ENCODE measurements at regions not wholly inside any gene's neighbourhood (a gene's known extent, or its start where the extent isn't known, plus 50 kb on each side); places are given as distances from the start of the nearest gene placed in this dataset.
"Not testable (repeated sequence)": the region's sequence is repeated elsewhere in the genome, so short reads cannot be mapped to it uniquely, and the experiment has no call there.

- Mint-ChIP-seq H3K9me3 (ENCODE audit: low read depth) (peaks cover 3% of the 10 kb centered on the region), H3K27me3 (no peaks in the 10 kb centered on the region), H3K36me3 (no peaks in the 10 kb centered on the region), H3K4me3 (no peak overlapping the region), H3K4me1 (no peaks in the 10 kb centered on the region), H3K27ac (no peak overlapping the region)
- DNase-seq (no peak), ATAC-seq (no peak)
- CTCF ChIA-PET = no interaction called here
These were observed 2709.8 kb downstream of the PCDH7 start for GRCh38 chr4:33429971-33430370.

- H3K4me3 Mint-ChIP-seq = no peak overlapping the region
- H3K27ac Mint-ChIP-seq = no peak overlapping the region
- DNase-seq (no peak), ATAC-seq (no peak)
- CTCF ChIA-PET = no interaction called here
- H3K27me3 Mint-ChIP-seq = no peaks in the 10 kb centered on the region
- H3K36me3 Mint-ChIP-seq = no peaks in the 10 kb centered on the region
- H3K9me3 Mint-ChIP-seq (ENCODE audit: low read depth) = peaks cover 5% of the 10 kb centered on the region
- no peaks in the 10 kb centered on the region for H3K4me1 Mint-ChIP-seq
These were observed 2717.2 kb downstream of the PCDH7 start for GRCh38 chr4:33437406-33437805.

GRCh38 chr4:33446953-33447352, 2726.8 kb downstream of the PCDH7 start:
- Mint-ChIP-seq H3K27me3 (no peaks in the 10 kb centered on the region), H3K36me3 (no peaks in the 10 kb centered on the region), H3K27ac (no peak overlapping the region), H3K9me3 (ENCODE audit: low read depth) (peaks cover 10% of the 10 kb centered on the region), H3K4me3 (no peak overlapping the region), H3K4me1 (no peaks in the 10 kb centered on the region)
- DNase-seq = no peak
- CTCF ChIA-PET = no interaction called here
- no peak for ATAC-seq

GRCh38 chr4:33448948-33449347, 2728.8 kb downstream of the PCDH7 start:
- no peak overlapping the region for H3K4me3 Mint-ChIP-seq
- CTCF ChIA-PET = no interaction called here
- peaks cover 13% of the 10 kb centered on the region for H3K9me3 Mint-ChIP-seq (ENCODE audit: low read depth)
- DNase-seq (no peak), ATAC-seq (no peak)
- H3K27me3 Mint-ChIP-seq = no peaks in the 10 kb centered on the region
- no peaks in the 10 kb centered on the region for H3K36me3 Mint-ChIP-seq
- H3K27ac Mint-ChIP-seq = no peak overlapping the region
- no peaks in the 10 kb centered on the region for H3K4me1 Mint-ChIP-seq

- no peak for ATAC-seq
- no peak for DNase-seq
- no peaks in the 10 kb centered on the region for H3K27me3 Mint-ChIP-seq
- peaks cover 14% of the 10 kb centered on the region for H3K9me3 Mint-ChIP-seq (ENCODE audit: low read depth)
- no peak overlapping the region for H3K4me3 Mint-ChIP-seq
- H3K36me3 Mint-ChIP-seq = no peaks in the 10 kb centered on the region
- no peaks in the 10 kb centered on the region for H3K4me1 Mint-ChIP-seq
- CTCF ChIA-PET = no interaction called here
- no peak overlapping the region for H3K27ac Mint-ChIP-seq
These were observed 2733.3 kb downstream of the PCDH7 start for GRCh38 chr4:33453436-33453835.

- H3K9me3 Mint-ChIP-seq (ENCODE audit: low read depth) = peaks cover 14% of the 10 kb centered on the region
- H3K27ac Mint-ChIP-seq = no peak overlapping the region
- no peak overlapping the region for H3K4me3 Mint-ChIP-seq
- CTCF ChIA-PET = no interaction called here
- H3K36me3 Mint-ChIP-seq = no peaks in the 10 kb centered on the region
- no peaks in the 10 kb centered on the region for H3K4me1 Mint-ChIP-seq
- H3K27me3 Mint-ChIP-seq = no peaks in the 10 kb centered on the region
- no peak for DNase-seq
- ATAC-seq = no peak
These were observed 2733.7 kb downstream of the PCDH7 start for GRCh38 chr4:33453916-33454315.

- CTCF ChIA-PET = no interaction called here
- Mint-ChIP-seq H3K27me3 (no peaks in the 10 kb centered on the region), H3K9me3 (ENCODE audit: low read depth) (peaks cover 15% of the 10 kb centered on the region), H3K4me1 (no peaks in the 10 kb centered on the region), H3K27ac (no peak overlapping the region), H3K4me3 (no peak overlapping the region), H3K36me3 (no peaks in the 10 kb centered on the region)
- DNase-seq (no peak), ATAC-seq (no peak)
These were observed 2745.4 kb downstream of the PCDH7 start for GRCh38 chr4:33465565-33465964.

- CTCF ChIA-PET = no interaction called here
- Mint-ChIP-seq H3K36me3 (no peaks in the 10 kb centered on the region), H3K27ac (no peak overlapping the region), H3K4me3 (no peak overlapping the region), H3K9me3 (ENCODE audit: low read depth) (peaks cover 15% of the 10 kb centered on the region), H3K4me1 (no peaks in the 10 kb centered on the region), H3K27me3 (no peaks in the 10 kb centered on the region)
- DNase-seq (no peak), ATAC-seq (no peak)
These were observed 2747.1 kb downstream of the PCDH7 start for GRCh38 chr4:33467291-33467690.

- no peaks in the 10 kb centered on the region for H3K27me3 Mint-ChIP-seq
- H3K36me3 Mint-ChIP-seq = no peaks in the 10 kb centered on the region
- peaks cover 10% of the 10 kb centered on the region for H3K9me3 Mint-ChIP-seq (ENCODE audit: low read depth)
- H3K4me3 Mint-ChIP-seq = no peak overlapping the region
- CTCF ChIA-PET = no interaction called here
- no peak for ATAC-seq
- no peaks in the 10 kb centered on the region for H3K4me1 Mint-ChIP-seq
- no peak for DNase-seq
- no peak overlapping the region for H3K27ac Mint-ChIP-seq
These were observed 2750.6 kb downstream of the PCDH7 start for GRCh38 chr4:33470805-33471204.

- no peaks in the 10 kb centered on the region for H3K27me3 Mint-ChIP-seq
- no peaks in the 10 kb centered on the region for H3K4me1 Mint-ChIP-seq
- ATAC-seq (no peak), DNase-seq (no peak)
- no peak overlapping the region for H3K27ac Mint-ChIP-seq
- H3K9me3 Mint-ChIP-seq (ENCODE audit: low read depth) = peaks cover 3% of the 10 kb centered on the region
- H3K36me3 Mint-ChIP-seq = no peaks in the 10 kb centered on the region
- no peak overlapping the region for H3K4me3 Mint-ChIP-seq
- CTCF ChIA-PET = no interaction called here
These were observed 2757.5 kb downstream of the PCDH7 start for GRCh38 chr4:33477715-33478114.

GRCh38 chr4:33482773-33483172, 2761.5 kb downstream of the ARAP2 start:
- Mint-ChIP-seq H3K4me1 (no peaks in the 10 kb centered on the region), H3K9me3 (ENCODE audit: low read depth) (peaks cover 5% of the 10 kb centered on the region), H3K27me3 (no peaks in the 10 kb centered on the region), H3K4me3 (no peak overlapping the region), H3K27ac (no peak overlapping the region), H3K36me3 (no peaks in the 10 kb centered on the region)
- ATAC-seq (no peak), DNase-seq (no peak)
- CTCF ChIA-PET = no interaction called here

GRCh38 chr4:33485111-33485510, 2759.2 kb downstream of the ARAP2 start:
- Mint-ChIP-seq H3K27ac (no peak overlapping the region), H3K4me1 (no peaks in the 10 kb centered on the region), H3K27me3 (no peaks in the 10 kb centered on the region), H3K4me3 (no peak overlapping the region), H3K9me3 (ENCODE audit: low read depth) (peaks cover 8% of the 10 kb centered on the region), H3K36me3 (no peaks in the 10 kb centered on the region)
- no peak for ATAC-seq
- CTCF ChIA-PET = no interaction called here
- no peak for DNase-seq

- CTCF ChIA-PET = no interaction called here
- ATAC-seq (no peak), DNase-seq (no peak)
- Mint-ChIP-seq H3K36me3 (no peaks in the 10 kb centered on the region), H3K4me3 (no peak overlapping the region), H3K27ac (no peak overlapping the region), H3K4me1 (no peaks in the 10 kb centered on the region), H3K27me3 (no peaks in the 10 kb centered on the region), H3K9me3 (ENCODE audit: low read depth) (peaks cover 4% of the 10 kb centered on the region)
These were observed 2751.1 kb downstream of the ARAP2 start for GRCh38 chr4:33493231-33493630.

GRCh38 chr4:33494150-33494549, 2750.2 kb downstream of the ARAP2 start:
- Mint-ChIP-seq H3K4me1 (no peaks in the 10 kb centered on the region), H3K27me3 (no peaks in the 10 kb centered on the region), H3K36me3 (no peaks in the 10 kb centered on the region), H3K9me3 (ENCODE audit: low read depth) (peaks cover 5% of the 10 kb centered on the region), H3K27ac (no peak overlapping the region), H3K4me3 (no peak overlapping the region)
- CTCF ChIA-PET = no interaction called here
- DNase-seq (no peak), ATAC-seq (no peak)

- H3K4me1 Mint-ChIP-seq, H3K27me3 Mint-ChIP-seq, H3K4me3 Mint-ChIP-seq, ATAC-seq, CTCF ChIA-PET, DNase-seq, H3K36me3 Mint-ChIP-seq, H3K27ac Mint-ChIP-seq: not testable (repeated sequence)
- H3K9me3 Mint-ChIP-seq (ENCODE audit: low read depth) = peaks cover 12% of the 10 kb centered on the region
These were observed 2742.7 kb downstream of the ARAP2 start for GRCh38 chr4:33501587-33501986.
